Fibroblast of skin of left quadriceps (primary cell): ENCODE measurements at regions not wholly inside any gene's neighbourhood (a gene's known extent, or its start where the extent isn't known, plus 50 kb on each side); places are given as distances from the start of the nearest gene placed in this dataset.

ENCODE experiments used
- DNase-seq, 2 experiments: peaks; one replicate each; pipeline ENCODE4 v3.0.0-alpha.2; 2013; ENCODE audit warnings: low read depth in 2 of 2

DNA sequence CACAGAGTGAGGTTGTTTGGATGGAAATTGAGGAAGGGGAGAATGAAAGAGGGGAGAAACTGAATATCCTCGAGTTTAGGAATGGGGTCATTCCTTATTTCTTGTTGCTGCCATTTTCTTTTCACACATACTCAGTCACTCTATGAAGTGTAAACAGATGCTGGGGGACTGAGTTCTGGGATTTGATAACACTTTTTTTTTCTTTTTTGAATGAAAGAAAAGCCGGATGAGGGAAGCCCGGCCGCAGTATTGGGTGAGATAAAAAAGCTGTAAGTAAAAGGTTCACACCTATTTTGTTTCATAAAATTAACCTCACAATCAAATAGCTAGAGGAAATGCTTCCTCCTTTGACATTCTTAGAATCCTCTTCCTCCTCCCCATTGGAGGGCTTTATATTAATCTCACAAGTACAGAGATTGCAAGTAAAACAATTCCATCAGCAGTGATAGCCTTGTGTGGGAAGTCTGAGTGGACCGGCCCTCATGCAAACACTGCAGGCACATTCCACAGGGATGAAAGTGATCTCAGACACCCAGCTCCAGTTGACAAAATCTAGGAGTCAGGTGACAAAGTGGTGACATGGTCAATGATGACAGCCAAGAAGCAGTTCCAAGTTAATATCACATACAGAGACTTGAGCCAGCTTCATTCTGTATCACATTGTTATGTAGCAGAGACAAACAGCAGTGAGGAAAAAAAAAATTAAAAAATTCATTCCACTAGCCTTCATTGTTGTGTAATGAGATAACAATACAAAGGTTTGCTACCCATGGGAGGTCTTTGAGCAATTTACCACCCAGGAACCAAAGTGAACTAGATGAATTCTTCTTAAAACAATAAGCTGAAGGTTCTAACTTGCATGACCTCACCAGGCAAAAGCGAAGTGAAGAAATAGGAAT, 391.1 kb upstream of the HSF2 start:
- peak in 1 of 2 experiments; percentile 18 for DNase-seq

GRCh38 chr6:122009000-122009350, 390.5 kb upstream of the HSF2 start:
- DNase-seq, result no peak

- peak; percentile 53 to 56 for DNase-seq
Measured at GRCh38 chr6:122012578-122012977, 386.9 kb upstream of the HSF2 start.

DNA sequence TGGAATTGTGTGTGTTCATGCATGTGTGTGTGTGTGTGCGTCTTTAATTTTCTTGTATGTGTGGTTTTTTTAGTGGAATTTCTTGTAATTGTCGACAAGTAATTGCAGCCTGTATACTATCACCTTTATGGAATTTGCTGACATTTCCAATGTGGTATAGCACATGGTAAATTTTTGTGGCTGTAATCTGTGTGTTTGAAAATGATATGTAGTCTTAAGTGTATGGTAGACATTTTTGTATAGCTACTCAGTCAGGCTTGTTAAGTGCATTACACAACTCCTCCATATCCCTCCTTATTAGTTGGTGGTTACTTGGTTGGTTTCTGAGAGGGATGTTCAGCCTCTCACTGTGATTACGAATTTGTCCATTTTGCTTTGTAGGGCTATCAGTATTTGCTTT, 384.5 kb upstream of the HSF2 start:
- DNase-seq, result peak; percentile 84 to 88

DNA sequence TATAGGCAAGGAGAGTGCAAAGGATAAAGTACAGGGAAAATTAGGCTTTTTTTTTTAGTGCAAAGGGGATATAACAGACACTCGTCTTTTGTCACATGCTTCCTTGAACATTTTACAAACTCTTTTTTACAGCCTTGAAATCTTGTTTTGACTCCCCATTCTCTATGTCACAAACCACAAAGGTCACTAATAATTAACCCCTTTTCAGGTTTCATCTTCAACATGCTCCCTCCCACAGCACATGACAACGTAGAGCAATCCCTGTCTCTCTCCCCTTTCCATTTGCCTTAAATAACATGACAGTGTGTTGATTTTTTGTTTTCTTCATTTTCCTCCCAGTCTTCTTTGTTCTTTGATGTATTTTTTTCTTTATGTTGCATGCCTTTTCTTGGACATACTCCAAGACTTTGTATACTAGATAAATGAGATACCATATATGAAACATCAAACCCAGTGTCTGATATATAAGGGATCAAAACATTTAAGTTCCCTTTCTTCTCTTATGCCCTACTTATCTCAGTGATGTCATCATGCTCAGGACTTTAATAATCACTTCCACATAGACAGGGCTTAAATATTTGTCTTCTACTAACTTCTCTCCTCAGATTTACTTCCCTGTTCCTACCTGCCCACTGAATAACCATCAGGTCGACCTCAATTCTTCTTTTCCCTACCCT, 378.7 kb upstream of the HSF2 start:
- no peak for DNase-seq

GRCh38 chr6:122025104-122025503, 374.3 kb upstream of the HSF2 start:
- no peak for DNase-seq

- DNase-seq, result no peak
Measured at GRCh38 chr6:122026582-122027369, 372.7 kb upstream of the HSF2 start.

DNA sequence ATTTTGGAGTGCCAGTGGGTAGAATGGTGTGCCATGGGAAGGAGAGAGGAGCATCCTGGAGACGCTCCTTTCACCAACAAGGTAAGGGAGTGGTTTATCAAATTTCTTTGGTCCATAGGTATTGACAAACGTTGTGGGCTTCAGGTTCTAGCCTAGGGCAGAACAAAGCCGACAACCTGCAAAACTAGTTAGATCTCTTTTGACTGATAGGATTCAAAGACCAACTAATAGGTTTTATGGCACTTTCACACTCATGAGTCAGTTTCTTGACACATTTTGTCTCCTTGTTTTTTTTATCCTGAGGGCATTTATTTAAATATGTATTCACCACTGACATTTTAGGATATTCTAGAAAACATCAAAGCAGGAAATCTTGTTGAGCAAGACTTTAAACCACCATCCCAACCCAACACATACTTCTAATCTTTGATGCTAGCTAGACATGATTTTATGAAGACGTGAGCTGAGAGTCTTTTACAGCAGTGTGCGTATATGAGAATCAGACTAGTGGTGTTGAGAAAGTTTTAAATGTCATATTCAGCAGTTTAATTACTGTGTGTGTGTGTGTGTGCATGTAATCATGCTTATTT, 370.4 kb upstream of the HSF2 start:
- no peak for DNase-seq

DNA sequence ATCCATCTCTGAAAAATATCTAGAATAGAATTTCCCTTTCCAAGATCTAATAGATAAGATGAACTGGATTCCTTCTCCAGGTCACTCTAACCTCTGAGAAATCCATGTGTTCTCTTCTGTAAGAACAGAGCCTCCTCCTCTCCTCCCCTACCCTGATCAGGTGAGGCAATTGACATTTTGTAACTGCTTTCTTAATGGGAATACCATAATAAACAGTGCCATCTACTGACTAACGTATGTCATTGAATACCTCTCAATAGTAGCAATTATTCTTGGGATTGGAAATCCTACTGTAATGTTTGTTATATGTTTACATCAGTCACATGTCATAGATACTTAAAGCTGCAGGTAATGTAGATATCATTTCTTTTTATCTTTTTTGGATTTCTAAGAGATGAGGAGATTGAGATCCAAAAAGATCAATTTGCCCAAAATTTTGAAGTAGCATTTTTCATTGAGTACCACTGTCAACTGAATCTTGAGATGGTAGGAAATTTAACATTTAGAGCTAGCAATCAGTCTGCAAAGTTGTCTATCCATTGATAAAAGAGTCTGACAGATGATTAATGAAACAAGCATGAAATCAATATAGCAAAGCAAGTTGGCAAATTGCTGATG, 365.8 kb upstream of the HSF2 start:
- peak in 1 of 2 experiments; percentile 51 for DNase-seq

DNA sequence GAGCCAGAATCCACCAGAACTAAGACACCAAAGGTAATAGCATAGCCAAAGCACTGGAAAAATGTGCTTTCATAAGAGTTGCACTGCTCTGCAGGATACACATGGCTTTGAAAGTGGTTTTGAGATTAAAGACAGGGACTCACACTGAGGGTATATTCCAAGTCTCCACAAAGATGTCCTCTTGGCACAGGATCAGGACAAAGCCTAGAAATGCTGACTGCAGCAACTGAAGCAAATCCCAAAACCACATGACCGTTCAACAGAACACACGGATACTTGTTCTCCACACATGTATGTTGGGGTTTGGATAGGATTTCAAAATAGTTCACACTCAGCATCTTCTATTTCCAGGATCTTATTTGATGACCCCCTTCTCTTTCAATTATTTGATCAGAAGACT, 364.3 kb upstream of the HSF2 start:
- no peak for DNase-seq

DNA sequence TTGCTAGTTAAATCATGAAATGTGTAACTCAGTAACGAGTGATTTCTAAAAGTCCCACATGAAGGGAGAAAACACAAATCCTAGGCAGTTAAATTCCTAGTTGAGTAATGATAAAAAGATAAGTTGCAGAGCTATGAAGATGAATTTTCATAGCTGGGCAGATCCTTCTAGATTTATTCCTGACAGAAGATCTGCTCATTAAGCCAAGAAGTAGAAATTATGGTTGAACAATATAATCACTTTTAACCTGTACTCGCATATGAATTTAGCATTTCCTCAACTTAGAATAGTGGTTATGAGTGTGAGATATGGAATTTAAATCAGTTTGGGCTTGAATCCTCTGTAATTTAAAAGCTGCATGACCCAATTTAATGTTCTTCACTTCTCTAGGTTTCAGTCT, 359.2 kb upstream of the HSF2 start:
- DNase-seq, result no peak

DNA sequence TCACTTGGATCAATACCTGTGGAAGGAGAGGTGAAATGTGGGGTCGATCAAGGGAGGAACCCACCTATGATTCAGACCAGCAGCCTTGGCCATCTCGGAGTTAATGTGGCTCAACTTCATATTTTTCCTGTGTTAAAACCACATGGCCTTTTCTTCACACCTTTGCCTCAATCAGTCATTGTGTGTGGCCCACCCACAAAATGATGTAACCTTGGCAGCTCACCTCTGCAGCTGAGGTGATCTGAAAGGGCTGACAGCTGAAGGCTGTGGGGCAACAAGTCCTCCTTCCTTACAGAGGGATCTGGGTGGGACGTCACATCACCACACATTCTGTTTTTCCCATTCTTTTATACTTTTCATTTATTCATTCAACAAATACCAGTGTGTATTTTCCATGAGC, 357.1 kb upstream of the HSF2 start:
- DNase-seq, result no peak

GRCh38 chr6:122042960-122043735, 356.3 kb upstream of the HSF2 start:
- DNase-seq, result no peak

DNA sequence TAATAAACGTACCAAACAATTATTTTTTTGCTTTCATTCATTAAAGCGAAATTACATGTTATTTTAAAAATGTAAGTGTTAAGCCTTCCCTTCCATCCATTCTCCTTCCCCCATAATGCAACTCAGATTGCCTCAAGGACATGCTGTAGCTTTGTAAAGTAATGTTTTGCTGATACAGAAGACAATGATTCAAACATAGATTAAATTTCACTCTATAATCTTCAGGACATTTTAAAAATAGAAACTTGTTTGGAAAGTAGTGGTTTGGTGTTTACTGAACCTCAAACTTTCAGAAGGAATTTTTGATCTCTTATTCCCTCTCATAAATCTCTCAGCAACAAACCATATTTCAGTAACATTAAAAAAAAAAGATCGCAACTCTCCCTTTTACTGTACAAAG, 350.9 kb upstream of the HSF2 start:
- DNase-seq, result no peak

DNA sequence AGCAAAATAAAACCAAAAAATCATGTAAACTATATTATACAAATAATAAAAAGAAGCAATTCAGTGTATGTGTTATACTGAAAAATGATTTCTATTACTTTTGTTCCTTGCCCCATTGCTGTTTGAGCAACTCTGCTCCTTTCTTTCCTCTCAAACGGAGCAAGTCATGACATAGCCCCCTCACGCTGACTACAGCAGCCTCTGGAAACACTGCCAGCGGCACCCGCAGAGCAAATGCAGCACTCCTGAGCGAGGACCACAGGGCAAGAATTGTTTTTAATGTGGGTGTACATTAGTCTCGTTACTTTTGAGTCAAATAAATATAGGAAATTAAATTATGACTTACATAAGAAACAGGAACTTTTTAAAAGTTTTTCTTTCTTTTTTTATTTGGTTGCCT, 350.1 kb upstream of the HSF2 start:
- no peak for DNase-seq

GRCh38 chr6:122050242-122050755, 349.2 kb upstream of the HSF2 start:
- no peak for DNase-seq

GRCh38 chr6:122052346-122052900, 347.0 kb upstream of the HSF2 start:
- no peak for DNase-seq

GRCh38 chr6:122059918-122060317, 339.5 kb upstream of the HSF2 start:
- no peak for DNase-seq

DNA sequence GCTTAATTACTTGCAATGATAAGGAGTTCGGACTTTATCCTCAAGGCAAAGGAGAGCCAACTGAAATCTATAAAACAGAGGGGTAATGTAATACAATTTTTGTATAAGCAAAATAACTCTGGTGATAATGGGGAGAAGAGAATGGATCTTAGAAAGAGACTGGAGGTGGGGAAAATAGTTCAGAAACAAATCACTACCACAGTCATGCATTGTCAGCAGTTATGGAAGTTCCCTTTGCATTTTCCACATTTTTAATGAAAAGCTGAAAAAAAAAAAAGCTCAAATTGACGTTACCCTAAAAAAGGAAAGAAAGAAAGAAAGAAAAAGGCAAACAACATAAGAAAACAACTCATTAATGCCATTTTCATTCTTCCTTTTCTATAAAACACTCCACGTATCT, 337.6 kb upstream of the HSF2 start:
- no peak for DNase-seq

DNA sequence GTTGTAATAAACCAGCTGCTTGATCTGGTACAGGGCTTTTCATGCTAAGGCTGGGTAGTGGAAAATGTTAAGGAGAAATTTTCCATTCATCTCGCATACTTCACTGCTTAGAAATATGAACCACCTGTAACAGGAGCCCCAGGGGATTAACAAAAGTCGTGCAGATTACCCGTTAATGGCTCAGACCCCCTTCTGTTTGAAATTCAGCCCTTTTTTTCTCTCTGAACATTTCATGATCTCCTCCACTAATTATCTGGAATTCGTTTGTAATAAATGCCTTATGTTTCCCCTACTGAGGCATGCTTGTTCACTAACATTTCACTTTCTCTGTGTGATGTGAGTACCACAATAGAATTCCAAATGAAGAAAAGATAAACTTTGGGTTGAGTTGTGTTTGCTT, 336.4 kb upstream of the HSF2 start:
- no peak for DNase-seq
